Liver (tissue), 2 donors: ENCODE measurements at regions not wholly inside any gene's neighbourhood (a gene's known extent, or its start where the extent isn't known, plus 50 kb on each side); places are given as distances from the start of the nearest gene placed in this dataset.

Experiments
- CTCF ChIP-seq: fragments of 150-350 bp; IDR thresholded peaks from 2 replicates; pipeline ENCODE4 v1.5.1; 2017; ENCODE audit warnings: improper control_type of control experiment, low read depth, low read length; ENCODE audit not compliant: missing input control
- FOXA1 ChIP-seq: IDR thresholded peaks from 2 replicates; pipeline ENCODE4 v1.6.1; 2016; ENCODE audit warnings: antibody characterized with exemption
- TF ChIP-seq, protein P1 (sequence below): IDR thresholded peaks from 2 replicates; pipeline ENCODE4 v1.6.1; 2016; ENCODE audit warnings: antibody characterized with exemption
- donor health status: healthy.

DNA sequence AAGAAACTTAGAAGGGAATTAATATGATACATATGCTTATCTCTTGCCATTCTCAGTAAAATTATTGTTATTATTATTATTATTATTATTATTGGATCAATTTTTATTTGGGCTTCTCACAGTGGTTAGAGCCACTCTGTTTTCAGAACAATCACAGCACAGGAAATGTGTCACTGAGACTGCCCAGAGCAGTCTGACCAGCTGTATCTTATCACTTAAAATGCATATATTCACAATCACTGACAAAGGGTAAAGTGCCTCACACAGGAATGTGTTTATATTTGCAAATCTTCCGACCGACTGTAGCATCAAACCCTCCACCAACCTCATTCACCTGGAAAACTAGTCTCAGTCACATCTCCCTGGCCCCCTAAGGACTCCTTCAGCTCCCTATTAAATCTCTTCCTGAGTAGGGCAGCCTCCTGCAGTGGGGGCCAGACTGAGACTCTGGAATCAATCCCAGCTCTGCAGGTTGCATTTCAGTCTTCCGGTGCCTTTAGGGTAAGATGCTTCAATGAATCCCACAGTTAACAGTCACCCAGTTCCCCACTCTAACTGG is 738.3 kb upstream of the SLITRK5 start:
- no peak for TF ChIP-seq CTCF
- TF ChIP-seq FOXA1: no peak
- TF ChIP-seq, protein P1, sequence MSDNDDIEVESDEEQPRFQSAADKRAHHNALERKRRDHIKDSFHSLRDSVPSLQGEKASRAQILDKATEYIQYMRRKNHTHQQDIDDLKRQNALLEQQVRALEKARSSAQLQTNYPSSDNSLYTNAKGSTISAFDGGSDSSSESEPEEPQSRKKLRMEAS: no peak
